Mesenchymal stem cell (in vitro differentiated cells and primary cell): ENCODE measurements at regions not wholly inside any gene's neighbourhood (a gene's known extent, or its start where the extent isn't known, plus 50 kb on each side); places are given as distances from the start of the nearest gene placed in this dataset.

Source experiments
- DNase-seq: peaks from one replicate; pipeline ENCODE4 v3.0.0-alpha.2; 2013
- H2AFZ ChIP-seq: one replicate; pipeline ENCODE4 v1.6.1; 2013; ENCODE audit warnings: low read depth, mild to moderate bottlenecking, control low read depth, inconsistent platforms, low read length, moderate library complexity
- H2AK5ac ChIP-seq: 2 replicates; pipeline ENCODE4 v1.6.1; 2013; ENCODE audit warnings: low read length, moderate library complexity, mild to moderate bottlenecking, inconsistent platforms; ENCODE audit not compliant: severe bottlenecking
- H2BK120ac ChIP-seq: one replicate; pipeline ENCODE4 v1.6.1; 2013; ENCODE audit warnings: low read depth, mild to moderate bottlenecking, inconsistent platforms, low read length, moderate library complexity
- H2BK12ac ChIP-seq, 2 experiments: one replicate each; pipeline ENCODE4 v1.6.1; 2013; ENCODE audit warnings: inconsistent platforms in 2 of 2, low read length in 2 of 2, mild to moderate bottlenecking in 2 of 2, moderate library complexity in 2 of 2, control low read depth in 1 of 2
- H2BK15ac ChIP-seq: one replicate; pipeline ENCODE4 v1.6.1; 2013; ENCODE audit warnings: mild to moderate bottlenecking, low read depth, inconsistent platforms; ENCODE audit not compliant: poor library complexity, severe bottlenecking
- H2BK5ac ChIP-seq: 2 replicates; pipeline ENCODE4 v1.6.1; 2013; ENCODE audit warnings: low read depth, mild to moderate bottlenecking, low read length, control low read depth, inconsistent platforms; ENCODE audit not compliant: poor library complexity, severe bottlenecking
- H3K14ac ChIP-seq, 2 experiments: one replicate each; pipeline ENCODE4 v1.6.1; 2013; ENCODE audit warnings: inconsistent platforms in 2 of 2, low read length in 2 of 2, control low read depth in 1 of 2, mild to moderate bottlenecking in 1 of 2, moderate library complexity in 1 of 2
- H3K18ac ChIP-seq, 2 experiments: one replicate each; pipeline ENCODE4 v1.6.1; 2013; ENCODE audit warnings: inconsistent platforms in 2 of 2, low read length in 2 of 2, control low read depth in 1 of 2, low read depth in 1 of 2, mild to moderate bottlenecking in 1 of 2
- H3K23ac ChIP-seq, 2 experiments: one replicate each; pipeline ENCODE4 v1.6.1; 2013; ENCODE audit warnings: inconsistent platforms in 2 of 2, low read length in 2 of 2, mild to moderate bottlenecking in 2 of 2, moderate library complexity in 2 of 2, control low read depth in 1 of 2
- H3K27ac ChIP-seq: 2 replicates; pipeline ENCODE4 v1.5.1; 2013; ENCODE audit warnings: mild to moderate bottlenecking, moderate library complexity, low read length, control low read depth, inconsistent platforms; ENCODE audit not compliant: poor library complexity, severe bottlenecking
- H3K27me3 ChIP-seq, 2 experiments: 2 replicates each; pipeline versions ENCODE4 v1.6.1 to v1.7.0; 2013; ENCODE audit warnings: low read length in 2 of 2, mild to moderate bottlenecking in 2 of 2, moderate library complexity in 2 of 2, control low read depth in 1 of 2, inconsistent platforms in 1 of 2; ENCODE audit not compliant: control insufficient read depth in 1 of 2, insufficient read depth in 1 of 2
- H3K36me3 ChIP-seq, 2 experiments: 2 replicates each; pipeline versions ENCODE4 v1.6.1 to v1.7.0; 2013; ENCODE audit warnings: low read length in 2 of 2, control low read depth in 1 of 2, inconsistent platforms in 1 of 2, low read depth in 1 of 2, mild to moderate bottlenecking in 1 of 2; ENCODE audit not compliant: insufficient read depth in 2 of 2, control insufficient read depth in 1 of 2
- H3K4ac ChIP-seq, 2 experiments: one replicate each; pipeline ENCODE4 v1.6.1; 2013; ENCODE audit warnings: inconsistent platforms in 2 of 2, low read length in 2 of 2, mild to moderate bottlenecking in 2 of 2, moderate library complexity in 2 of 2, control low read depth in 1 of 2, low read depth in 1 of 2
- H3K4me1 ChIP-seq: 2 replicates; pipeline ENCODE4 v1.6.1; 2013; ENCODE audit warnings: low read depth, low read length, control low read depth; ENCODE audit not compliant: control insufficient read depth, insufficient read depth
- H3K4me2 ChIP-seq: 2 replicates; pipeline ENCODE4 v1.6.1; 2013; ENCODE audit warnings: low read length, mild to moderate bottlenecking, inconsistent platforms; ENCODE audit not compliant: poor library complexity, severe bottlenecking
- H3K4me3 ChIP-seq, 2 experiments: 2 replicates each; pipeline versions ENCODE4 v1.5.1 to v1.7.0; 2013; ENCODE audit warnings: low read length in 2 of 2, mild to moderate bottlenecking in 2 of 2, control low read depth in 1 of 2, low read depth in 1 of 2; ENCODE audit not compliant: insufficient read depth in 1 of 2
- H3K79me1 ChIP-seq: replicated peaks from 2 replicates; pipeline ENCODE4 v1.6.1; 2013; ENCODE audit warnings: mild to moderate bottlenecking, control low read depth, low read length, inconsistent platforms; ENCODE audit not compliant: poor library complexity, severe bottlenecking
- H3K9ac ChIP-seq: 2 replicates; pipeline ENCODE4 v1.7.0; 2013; ENCODE audit warnings: mild to moderate bottlenecking, low read length, moderate library complexity
- H3K9me3 ChIP-seq: 2 replicates; pipeline ENCODE4 v1.7.0; 2013; ENCODE audit warnings: mild to moderate bottlenecking, low read length; ENCODE audit not compliant: control insufficient read depth
- H4K8ac ChIP-seq: one replicate; pipeline ENCODE4 v1.6.1; 2013; ENCODE audit warnings: inconsistent platforms, mild to moderate bottlenecking, low read length, moderate library complexity
- H4K91ac ChIP-seq: one replicate; pipeline ENCODE4 v1.6.1; 2013; ENCODE audit warnings: mild to moderate bottlenecking, low read length, inconsistent platforms
- WGBS: methylation state at CpG from one replicate; pipeline ENCODE4 v1.1.7; 2013; ENCODE audit warnings: mixed read lengths; 5-methylcytosine and 5-hydroxymethylcytosine counted together

- Histone ChIP-seq H2AK5ac (no peak overlapping the region), H3K9ac (no peak overlapping the region), H3K18ac (no peak overlapping the region), H3K23ac (no peak overlapping the region), H3K27ac (no peak overlapping the region), H4K91ac (no peak overlapping the region), H3K4ac (no peak overlapping the region), H2AFZ (no peak overlapping the region), H3K27me3 (no peaks in the 10 kb centered on the region), H2BK120ac (no peak overlapping the region), H3K79me1 (no peaks in the 10 kb centered on the region), H3K4me1 (peaks cover 8% of the 10 kb centered on the region), H3K4me3 (no peak overlapping the region), H3K9me3 (no peaks in the 10 kb centered on the region), H2BK12ac (no peak overlapping the region), H3K36me3 (no peaks in the 10 kb centered on the region), H2BK15ac (no peak overlapping the region), H2BK5ac (no peak overlapping the region), H3K14ac (no peak overlapping the region), H4K8ac (peak overlapping the region; percentile 57), H3K4me2 (no peak overlapping the region)
- DNase-seq = peak; percentile 68
- WGBS = 71% methylated on average over 2 of the region's 2 CpGs
Observed at GRCh38 chr7:142412551-142413193, 154.8 kb upstream of the PRSS58 start.

- Histone ChIP-seq H3K4me3 (no peak overlapping the region), H3K14ac (no peak overlapping the region), H4K91ac (no peak overlapping the region), H3K9me3 (no peaks in the 10 kb centered on the region), H2BK120ac (no peak overlapping the region), H3K23ac (no peak overlapping the region), H2BK12ac (no peak overlapping the region), H3K27me3 (no peaks in the 10 kb centered on the region), H4K8ac (no peak overlapping the region), H2BK15ac (no peak overlapping the region), H3K36me3 (no peaks in the 10 kb centered on the region), H2BK5ac (no peak overlapping the region), H3K18ac (no peak overlapping the region), H3K79me1 (no peaks in the 10 kb centered on the region), H3K4me1 (peaks cover 8% of the 10 kb centered on the region), H3K9ac (no peak overlapping the region), H3K4ac (no peak overlapping the region), H3K4me2 (no peak overlapping the region), H2AFZ (no peak overlapping the region), H2AK5ac (no peak overlapping the region), H3K27ac (no peak overlapping the region)
- no peak for DNase-seq
Observed at GRCh38 chr7:142409471-142409870, 151.6 kb upstream of the PRSS58 start.

- H3K27me3 ChIP-seq = no peaks in the 10 kb centered on the region
- H2BK120ac ChIP-seq = no peak overlapping the region
- H3K4me1 ChIP-seq = peaks cover 8% of the 10 kb centered on the region
- H3K4ac ChIP-seq = no peak overlapping the region
- H3K14ac ChIP-seq = no peak overlapping the region
- no peak overlapping the region for H4K91ac ChIP-seq
- no peaks in the 10 kb centered on the region for H3K9me3 ChIP-seq
- no peak overlapping the region for H3K4me2 ChIP-seq
- H2AFZ ChIP-seq = peak overlapping the region; percentile 39
- peak overlapping the region; percentile 74 for H3K9ac ChIP-seq
- H2BK12ac ChIP-seq = no peak overlapping the region
- no peak for DNase-seq
- H2BK15ac ChIP-seq = no peak overlapping the region
- H4K8ac ChIP-seq = no peak overlapping the region
- H2BK5ac ChIP-seq = no peak overlapping the region
- no peak overlapping the region for H3K18ac ChIP-seq
- no peaks in the 10 kb centered on the region for H3K36me3 ChIP-seq
- H3K27ac ChIP-seq = no peak overlapping the region
- peak overlapping the region in 1 of 2 experiments; percentile 71 for H3K4me3 ChIP-seq
- no peaks in the 10 kb centered on the region for H3K79me1 ChIP-seq
- H2AK5ac ChIP-seq = no peak overlapping the region
- no peak overlapping the region for H3K23ac ChIP-seq
Observed at GRCh38 chr7:142408794-142409193, 150.9 kb upstream of the PRSS58 start.

GRCh38 chr7:142407939-142408570, 150.2 kb upstream of the PRSS58 start:
- no peak overlapping the region for H3K27ac ChIP-seq
- H3K79me1 ChIP-seq = no peaks in the 10 kb centered on the region
- H2AK5ac ChIP-seq = no peak overlapping the region
- H2AFZ ChIP-seq = no peak overlapping the region
- H3K4me2 ChIP-seq = no peak overlapping the region
- H3K9me3 ChIP-seq = no peaks in the 10 kb centered on the region
- no peak overlapping the region for H2BK120ac ChIP-seq
- peak overlapping the region in 1 of 2 experiments; percentile 71 for H3K4me3 ChIP-seq
- H2BK5ac ChIP-seq = no peak overlapping the region
- H3K23ac ChIP-seq = no peak overlapping the region
- H3K36me3 ChIP-seq = no peaks in the 10 kb centered on the region
- no peak overlapping the region for H4K91ac ChIP-seq
- H3K14ac ChIP-seq = no peak overlapping the region
- peak; percentile 43 for DNase-seq
- H3K9ac ChIP-seq = peak overlapping the region; percentile 74
- H3K27me3 ChIP-seq = no peaks in the 10 kb centered on the region
- WGBS = 98% methylated on average over 4 of the region's 8 CpGs
- H2BK15ac ChIP-seq = no peak overlapping the region
- H2BK12ac ChIP-seq = no peak overlapping the region
- H3K4me1 ChIP-seq = peaks cover 4% of the 10 kb centered on the region
- H3K18ac ChIP-seq = no peak overlapping the region
- H3K4ac ChIP-seq = no peak overlapping the region
- no peak overlapping the region for H4K8ac ChIP-seq
